ENCODE measurements at regions not wholly inside any gene's neighbourhood (a gene's known extent, or its start where the extent isn't known, plus 50 kb on each side); places are given as distances from the start of the nearest gene placed in this dataset.
A peak's percentile ranks its signal among the peaks of the same experiment; 100 is the strongest.

DNA sequence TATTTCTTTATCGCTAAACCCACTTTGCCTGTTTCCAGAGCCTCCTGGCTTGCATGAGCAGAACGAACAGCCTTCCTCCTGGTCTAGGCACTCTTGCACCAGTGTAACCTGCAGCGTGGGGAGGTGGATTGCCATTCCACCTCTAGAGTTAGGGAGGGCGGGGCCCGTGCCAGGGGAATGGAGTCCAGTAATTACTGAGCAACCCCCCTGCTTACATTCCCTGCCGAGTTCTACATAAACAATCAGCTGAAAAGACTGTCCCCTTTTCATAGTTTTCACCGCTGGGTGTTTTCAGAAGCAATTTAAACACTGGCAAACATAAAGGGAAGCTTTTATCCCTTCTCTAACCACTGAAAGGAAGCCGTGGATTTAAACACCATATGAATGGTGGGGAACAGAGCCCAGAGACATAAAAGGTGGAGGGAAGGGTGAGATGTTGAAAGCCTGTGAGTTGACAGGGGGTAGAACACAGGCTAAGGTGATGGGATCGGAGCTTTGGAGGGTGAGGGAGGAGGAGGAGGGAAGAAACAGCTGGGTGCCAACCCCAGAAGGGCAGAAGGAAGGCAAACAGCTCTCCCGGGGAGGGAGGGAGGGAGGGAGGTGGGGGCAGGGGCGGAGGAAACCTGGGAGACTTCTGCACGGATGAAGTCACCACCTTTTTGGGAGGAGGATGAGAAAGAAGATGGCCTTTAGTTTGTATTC lies 68.0 kb upstream of the WDR26 start:
- WGBS, 2 donors (ENCODE audit: low coverage in 1 of 2), result 23 to 28% methylated on average over 4 to 12 of the region's 12 CpGs
- Histone ChIP-seq H3K27ac (peak overlapping the region; percentile 90 to 94 (median 92)), H3K9me3 (no peaks in the 10 kb centered on the region), H3K27me3 (no peaks in the 10 kb centered on the region), H3K36me3 (no peaks in the 10 kb centered on the region), H3K4me3 (peak overlapping the region in 1 of 4 donors; percentile 25), H3K4me1 (peaks cover 40 to 81% (median 64%) of the 10 kb centered on the region in 4 donors)
- intact Hi-C loops (cut with DNase I; ENCODE audit: low total_unique reads), result no loop called here
- DNase-seq, result peak; percentile 71
- TF ChIP-seq EP300 (IDR thresholded peaks at IDR 0.05; ENCODE audit: low read depth) (no peak), POLR2AphosphoS5 (IDR thresholded peaks at IDR 0.05) (no peak), POLR2A (IDR thresholded peaks at IDR 0.05) (no peak)
- TF ChIP-seq, protein P1, sequence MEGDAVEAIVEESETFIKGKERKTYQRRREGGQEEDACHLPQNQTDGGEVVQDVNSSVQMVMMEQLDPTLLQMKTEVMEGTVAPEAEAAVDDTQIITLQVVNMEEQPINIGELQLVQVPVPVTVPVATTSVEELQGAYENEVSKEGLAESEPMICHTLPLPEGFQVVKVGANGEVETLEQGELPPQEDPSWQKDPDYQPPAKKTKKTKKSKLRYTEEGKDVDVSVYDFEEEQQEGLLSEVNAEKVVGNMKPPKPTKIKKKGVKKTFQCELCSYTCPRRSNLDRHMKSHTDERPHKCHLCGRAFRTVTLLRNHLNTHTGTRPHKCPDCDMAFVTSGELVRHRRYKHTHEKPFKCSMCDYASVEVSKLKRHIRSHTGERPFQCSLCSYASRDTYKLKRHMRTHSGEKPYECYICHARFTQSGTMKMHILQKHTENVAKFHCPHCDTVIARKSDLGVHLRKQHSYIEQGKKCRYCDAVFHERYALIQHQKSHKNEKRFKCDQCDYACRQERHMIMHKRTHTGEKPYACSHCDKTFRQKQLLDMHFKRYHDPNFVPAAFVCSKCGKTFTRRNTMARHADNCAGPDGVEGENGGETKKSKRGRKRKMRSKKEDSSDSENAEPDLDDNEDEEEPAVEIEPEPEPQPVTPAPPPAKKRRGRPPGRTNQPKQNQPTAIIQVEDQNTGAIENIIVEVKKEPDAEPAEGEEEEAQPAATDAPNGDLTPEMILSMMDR (IDR thresholded peaks at IDR 0.05), result no peak
- in situ Hi-C loops (cut with MboI; ENCODE audit: low pct_ligation_motif_present in 1 of 4, low pct_unique_long_range_greater_than_20kb in 1 of 4, low sequenced_read_pairs in 3 of 4), result no loop called here

DNA sequence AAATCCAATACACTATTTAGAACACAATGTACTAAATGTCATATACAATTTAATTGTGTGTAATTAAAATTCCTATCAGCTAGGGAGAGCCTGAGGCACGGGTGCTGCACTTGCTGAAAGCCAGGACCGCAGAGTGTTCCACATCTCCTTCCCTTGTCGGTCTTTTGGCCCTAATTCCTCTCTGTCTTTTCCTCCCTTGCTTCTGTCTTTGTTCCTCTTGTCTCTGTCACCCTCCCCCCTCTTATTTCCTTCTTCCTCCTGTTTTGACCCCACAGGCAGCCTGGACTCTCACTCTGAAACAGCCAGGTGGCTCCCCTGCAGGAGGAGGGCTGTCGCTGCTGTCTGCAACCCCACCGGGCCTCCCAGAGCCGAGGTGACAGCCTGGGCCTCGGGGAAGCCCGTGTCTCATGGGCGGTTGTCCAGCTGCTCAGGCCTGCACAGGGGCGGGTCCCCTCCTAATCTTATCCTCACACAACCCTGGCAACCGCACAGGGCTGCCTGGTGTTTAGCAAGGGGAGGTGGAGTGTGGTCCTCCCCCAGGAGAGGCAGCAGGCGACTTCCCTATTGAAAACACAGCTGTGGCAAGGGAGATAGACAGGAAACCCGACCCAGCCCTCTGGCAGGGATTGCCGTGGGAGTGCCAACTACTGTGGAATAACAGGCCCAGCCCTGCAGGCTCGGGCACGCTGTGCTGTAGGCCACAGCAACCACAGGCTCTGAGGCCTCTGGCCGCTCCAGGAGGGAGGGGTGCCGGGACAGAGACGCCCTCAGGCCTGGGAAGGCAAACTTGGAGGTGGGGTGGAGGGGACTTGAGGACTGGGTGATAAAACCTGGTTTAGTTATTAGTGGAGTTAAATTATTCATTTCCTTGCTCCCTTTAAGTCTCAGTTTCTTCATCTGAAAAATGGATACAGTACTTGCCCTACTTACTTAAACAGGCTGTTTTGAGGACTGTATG lies 68.8 kb upstream of the WDR26 start:
- 5 to 7% methylated on average over 3 to 19 of the region's 19 CpGs for WGBS, 2 donors (ENCODE audit: low coverage in 1 of 2)
- Histone ChIP-seq H3K27me3 (no peaks in the 10 kb centered on the region), H3K27ac (peak overlapping the region; percentile 90 to 94 (median 92)), H3K4me1 (peaks cover 41 to 81% (median 63%) of the 10 kb centered on the region in 4 donors), H3K4me3 (peak overlapping the region in 1 of 4 donors; percentile 19), H3K9me3 (no peaks in the 10 kb centered on the region), H3K36me3 (no peaks in the 10 kb centered on the region)
- intact Hi-C loops (cut with DNase I; ENCODE audit: low total_unique reads) (no loop called here), in situ Hi-C loops (cut with MboI; ENCODE audit: low pct_ligation_motif_present in 1 of 4, low pct_unique_long_range_greater_than_20kb in 1 of 4, low sequenced_read_pairs in 3 of 4) (no loop called here)
- no peak for TF ChIP-seq EP300 (IDR thresholded peaks at IDR 0.05; ENCODE audit: low read depth)
- peak; percentile 54 for TF ChIP-seq POLR2A (IDR thresholded peaks at IDR 0.05)
- TF ChIP-seq, protein P1 (IDR thresholded peaks at IDR 0.05), result peak in 3 of 5 experiments; percentile 5 to 65 (median 44)
- TF ChIP-seq POLR2AphosphoS5 (IDR thresholded peaks at IDR 0.05), result peak; percentile 37 to 72 (median 39)
- peak; percentile 90 for DNase-seq

GRCh38 chr1:224504297-224505041 lies 69.9 kb upstream of the WDR26 start:
- Histone ChIP-seq H3K4me3 (no peak overlapping the region), H3K27me3 (no peaks in the 10 kb centered on the region), H3K9me3 (no peaks in the 10 kb centered on the region), H3K36me3 (no peaks in the 10 kb centered on the region), H3K4me1 (peaks cover 35 to 82% (median 66%) of the 10 kb centered on the region in 4 donors), H3K27ac (peak overlapping the region; percentile 90 to 94 (median 92))
- intact Hi-C loops (cut with DNase I; ENCODE audit: low total_unique reads) (no loop called here), in situ Hi-C loops (cut with MboI; ENCODE audit: low pct_ligation_motif_present in 1 of 4, low pct_unique_long_range_greater_than_20kb in 1 of 4, low sequenced_read_pairs in 3 of 4) (no loop called here)
- no peak for DNase-seq
- WGBS, 2 donors (ENCODE audit: low coverage in 1 of 2), result 44 to 63% methylated on average over 3 to 4 of the region's 4 CpGs
- TF ChIP-seq POLR2A (IDR thresholded peaks at IDR 0.05), result no peak
- TF ChIP-seq, protein P1 (IDR thresholded peaks at IDR 0.05), result no peak
- TF ChIP-seq POLR2AphosphoS5 (IDR thresholded peaks at IDR 0.05), result no peak
- TF ChIP-seq EP300 (IDR thresholded peaks at IDR 0.05; ENCODE audit: low read depth), result no peak

Data from transverse colon (tissue), 4 donors.